ENCODE measurements at regions not wholly inside any gene's neighbourhood (a gene's known extent, or its start where the extent isn't known, plus 50 kb on each side); places are given as distances from the start of the nearest gene placed in this dataset.
"Not testable (repeated sequence)": the region's sequence is repeated elsewhere in the genome, so short reads cannot be mapped to it uniquely, and the experiment has no call there.

- no peak overlapping the region for H3K4me3 ChIP-seq
- no peak for TF ChIP-seq CTCF (IDR thresholded peaks at IDR 0.05; ENCODE audit: borderline replicate concordance)
- H3K4me1 ChIP-seq, result no peaks in the 10 kb centered on the region
- DNase-seq, result no peak
- H3K9me3 ChIP-seq (replicated peaks), result peaks cover 11% of the 10 kb centered on the region
- H3K36me3 ChIP-seq, result no peaks in the 10 kb centered on the region
- H3K27me3 ChIP-seq (ENCODE audit: low read depth), result no peaks in the 10 kb centered on the region
- intact Hi-C loops (cut with micrococcal nuclease), result no loop called here
- H3K27ac ChIP-seq (replicated peaks), result no peak overlapping the region
Measured at GRCh38 chr3:112757197-112757596, 89.5 kb downstream of the CD200R1L start.

- Histone ChIP-seq H3K4me1 (no peaks in the 10 kb centered on the region), H3K9me3 (replicated peaks) (peaks cover 11% of the 10 kb centered on the region), H3K27ac (replicated peaks) (no peak overlapping the region), H3K36me3 (no peaks in the 10 kb centered on the region), H3K4me3 (no peak overlapping the region), H3K27me3 (ENCODE audit: low read depth) (no peaks in the 10 kb centered on the region)
- intact Hi-C loops (cut with micrococcal nuclease), result no loop called here
- TF ChIP-seq CTCF (IDR thresholded peaks at IDR 0.05; ENCODE audit: borderline replicate concordance), result no peak
- DNase-seq, result no peak
Measured at GRCh38 chr3:112755845-112756613, 90.6 kb downstream of the CD200R1L start.

GRCh38 chr3:112755046-112755445 lies 91.6 kb downstream of the CD200R1L start:
- H3K27ac ChIP-seq (replicated peaks); H3K4me1 ChIP-seq; intact Hi-C loops (cut with micrococcal nuclease); DNase-seq; H3K4me3 ChIP-seq; H3K36me3 ChIP-seq; H3K27me3 ChIP-seq (ENCODE audit: low read depth): not testable (repeated sequence)
- peaks cover 11% of the 10 kb centered on the region for H3K9me3 ChIP-seq (replicated peaks)

GRCh38 chr3:112751564-112752512 lies 94.8 kb downstream of the CD200R1L start:
- TF ChIP-seq CTCF (IDR thresholded peaks at IDR 0.05; ENCODE audit: borderline replicate concordance), result no peak
- Histone ChIP-seq H3K4me3 (no peak overlapping the region), H3K27me3 (ENCODE audit: low read depth) (no peaks in the 10 kb centered on the region), H3K36me3 (no peaks in the 10 kb centered on the region), H3K27ac (replicated peaks) (no peak overlapping the region), H3K9me3 (replicated peaks) (peaks cover 11% of the 10 kb centered on the region), H3K4me1 (no peaks in the 10 kb centered on the region)
- DNase-seq, result no peak
- intact Hi-C loops (cut with micrococcal nuclease), result no loop called here

- H3K9me3 ChIP-seq (replicated peaks), result peaks cover 4% of the 10 kb centered on the region
- TF ChIP-seq CTCF (IDR thresholded peaks at IDR 0.05; ENCODE audit: borderline replicate concordance), result no peak
- no peak for DNase-seq
- no peak overlapping the region for H3K4me3 ChIP-seq
- H3K36me3 ChIP-seq, result no peaks in the 10 kb centered on the region
- H3K4me1 ChIP-seq, result no peaks in the 10 kb centered on the region
- intact Hi-C loops (cut with micrococcal nuclease), result no loop called here
- no peak overlapping the region for H3K27ac ChIP-seq (replicated peaks)
- no peaks in the 10 kb centered on the region for H3K27me3 ChIP-seq (ENCODE audit: low read depth)
Measured at GRCh38 chr3:112751061-112751460, 95.6 kb downstream of the CD200R1L start.
